Body of pancreas (tissue), 4 donors: ENCODE measurements at regions not wholly inside any gene's neighbourhood (a gene's known extent, or its start where the extent isn't known, plus 50 kb on each side); places are given as distances from the start of the nearest gene placed in this dataset.

Source experiments
- POLR2A ChIP-seq, 3 donors: fragments of 450-650 bp; IDR thresholded peaks; one replicate each; pipeline ENCODE4 v1.6.1; 2016; ENCODE audit warnings: antibody characterized with exemption in 3 of 3, mild to moderate bottlenecking in 2 of 3
- TF ChIP-seq, protein P1 (sequence below), 7 experiments: fragments of 450-650 bp in 4 of 7; fragments of 200-600 bp in 3 of 7; sonication (generic) in 3 of 7; IDR thresholded peaks; one replicate each; pipeline ENCODE4 v1.5.1; 2016 to 2019; ENCODE audit warnings: antibody characterized with exemption in 7 of 7

DNA sequence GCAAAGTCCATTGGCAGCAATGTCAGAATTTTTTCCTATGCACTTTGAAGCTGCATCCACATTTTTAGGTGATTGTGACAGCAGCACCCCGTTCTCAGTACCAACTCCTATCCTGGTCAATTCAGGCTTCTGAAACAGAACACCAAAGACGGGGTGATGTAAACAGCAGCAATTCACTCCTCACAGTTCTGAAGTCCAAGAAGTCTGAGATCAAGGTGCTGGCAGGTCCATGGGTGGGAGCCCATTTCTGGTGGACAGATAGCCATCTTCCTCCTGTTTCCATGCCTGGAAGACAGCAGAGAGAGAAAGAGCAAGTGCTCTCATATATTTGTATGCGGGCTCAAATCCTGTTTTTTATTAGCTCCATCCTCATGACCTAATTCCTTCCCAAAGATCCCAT is 471.2 kb downstream of the BRD1 start:
- TF ChIP-seq, protein P1, sequence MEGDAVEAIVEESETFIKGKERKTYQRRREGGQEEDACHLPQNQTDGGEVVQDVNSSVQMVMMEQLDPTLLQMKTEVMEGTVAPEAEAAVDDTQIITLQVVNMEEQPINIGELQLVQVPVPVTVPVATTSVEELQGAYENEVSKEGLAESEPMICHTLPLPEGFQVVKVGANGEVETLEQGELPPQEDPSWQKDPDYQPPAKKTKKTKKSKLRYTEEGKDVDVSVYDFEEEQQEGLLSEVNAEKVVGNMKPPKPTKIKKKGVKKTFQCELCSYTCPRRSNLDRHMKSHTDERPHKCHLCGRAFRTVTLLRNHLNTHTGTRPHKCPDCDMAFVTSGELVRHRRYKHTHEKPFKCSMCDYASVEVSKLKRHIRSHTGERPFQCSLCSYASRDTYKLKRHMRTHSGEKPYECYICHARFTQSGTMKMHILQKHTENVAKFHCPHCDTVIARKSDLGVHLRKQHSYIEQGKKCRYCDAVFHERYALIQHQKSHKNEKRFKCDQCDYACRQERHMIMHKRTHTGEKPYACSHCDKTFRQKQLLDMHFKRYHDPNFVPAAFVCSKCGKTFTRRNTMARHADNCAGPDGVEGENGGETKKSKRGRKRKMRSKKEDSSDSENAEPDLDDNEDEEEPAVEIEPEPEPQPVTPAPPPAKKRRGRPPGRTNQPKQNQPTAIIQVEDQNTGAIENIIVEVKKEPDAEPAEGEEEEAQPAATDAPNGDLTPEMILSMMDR (IDR thresholded peaks at IDR 0.05) = no peak
- TF ChIP-seq POLR2A (IDR thresholded peaks at IDR 0.05) = no peak
